ENCODE measurements at regions not wholly inside any gene's neighbourhood (a gene's known extent, or its start where the extent isn't known, plus 50 kb on each side); places are given as distances from the start of the nearest gene placed in this dataset.
A peak's percentile ranks its signal among the peaks of the same experiment; 100 is the strongest.

DNA sequence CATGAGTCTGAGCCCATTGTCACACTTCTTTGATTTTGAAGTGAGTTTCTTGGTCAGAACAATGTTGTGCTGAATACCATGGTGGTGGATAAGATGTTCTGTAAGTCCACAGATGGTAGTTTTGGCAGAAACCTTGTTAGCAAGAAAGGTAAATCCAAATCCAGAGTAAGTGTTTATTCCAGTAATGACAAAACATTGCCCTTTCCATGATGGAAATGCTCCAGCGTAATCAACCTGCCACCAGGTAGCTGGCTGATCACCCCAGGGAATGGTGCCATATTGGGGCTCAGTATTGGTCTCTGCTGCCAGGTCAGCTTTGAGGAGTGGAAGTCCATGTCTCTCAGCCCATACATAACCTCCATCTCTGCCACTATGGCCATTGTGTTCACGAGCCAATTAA is 54.7 kb upstream of the DAPK1 start:
- Histone ChIP-seq H3K4me1 (no peaks in the 10 kb centered on the region), H3K9me3 (no peaks in the 10 kb centered on the region), H3K36me3 (no peaks in the 10 kb centered on the region), H3K4me3 (no peak overlapping the region), H3K27ac (no peak overlapping the region), H3K27me3 (no peaks in the 10 kb centered on the region)
- ATAC-seq (no peak), DNase-seq (no peak)
- TF ChIP-seq, protein P1, sequence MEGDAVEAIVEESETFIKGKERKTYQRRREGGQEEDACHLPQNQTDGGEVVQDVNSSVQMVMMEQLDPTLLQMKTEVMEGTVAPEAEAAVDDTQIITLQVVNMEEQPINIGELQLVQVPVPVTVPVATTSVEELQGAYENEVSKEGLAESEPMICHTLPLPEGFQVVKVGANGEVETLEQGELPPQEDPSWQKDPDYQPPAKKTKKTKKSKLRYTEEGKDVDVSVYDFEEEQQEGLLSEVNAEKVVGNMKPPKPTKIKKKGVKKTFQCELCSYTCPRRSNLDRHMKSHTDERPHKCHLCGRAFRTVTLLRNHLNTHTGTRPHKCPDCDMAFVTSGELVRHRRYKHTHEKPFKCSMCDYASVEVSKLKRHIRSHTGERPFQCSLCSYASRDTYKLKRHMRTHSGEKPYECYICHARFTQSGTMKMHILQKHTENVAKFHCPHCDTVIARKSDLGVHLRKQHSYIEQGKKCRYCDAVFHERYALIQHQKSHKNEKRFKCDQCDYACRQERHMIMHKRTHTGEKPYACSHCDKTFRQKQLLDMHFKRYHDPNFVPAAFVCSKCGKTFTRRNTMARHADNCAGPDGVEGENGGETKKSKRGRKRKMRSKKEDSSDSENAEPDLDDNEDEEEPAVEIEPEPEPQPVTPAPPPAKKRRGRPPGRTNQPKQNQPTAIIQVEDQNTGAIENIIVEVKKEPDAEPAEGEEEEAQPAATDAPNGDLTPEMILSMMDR (IDR thresholded peaks at IDR 0.05): no peak
- WGBS, 2 donors: 88 to 97% methylated on average over 2 of the region's 2 CpGs
- intact Hi-C loops (cut with DNase I): loop anchor here in 1 of 10 donors (10.0 kb wide), 1 partner anchor 62 kb away; no protein-coding TSS in a partner anchor

DNA sequence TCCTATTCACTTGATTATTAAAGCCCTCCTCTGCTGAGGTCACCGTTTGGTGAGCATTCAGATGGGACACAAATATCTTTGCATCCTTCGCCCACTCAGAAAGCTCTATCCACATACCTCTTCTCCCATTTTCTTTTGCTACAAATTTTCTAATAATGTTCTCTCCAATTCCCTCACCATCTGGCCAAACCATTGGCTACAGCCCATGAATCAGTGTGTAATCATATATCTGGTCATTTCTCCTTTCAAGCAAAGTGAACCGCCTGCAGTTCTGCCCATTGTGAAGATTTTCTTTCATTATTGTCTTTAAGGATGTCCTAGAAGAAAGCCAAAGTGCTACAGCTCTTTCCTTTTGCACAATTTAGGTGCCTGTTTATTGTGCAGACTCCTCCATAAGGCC is 54.2 kb upstream of the DAPK1 start:
- ATAC-seq: no peak
- H3K9me3 ChIP-seq: no peaks in the 10 kb centered on the region
- H3K27me3 ChIP-seq: no peaks in the 10 kb centered on the region
- intact Hi-C loops (cut with DNase I): loop anchor here in 1 of 10 donors (10.0 kb wide), 1 partner anchor 61 kb away; no protein-coding TSS in a partner anchor
- TF ChIP-seq, protein P1 (IDR thresholded peaks at IDR 0.05): no peak
- no peaks in the 10 kb centered on the region for H3K36me3 ChIP-seq
- no peak overlapping the region for H3K27ac ChIP-seq
- no peak for DNase-seq
- WGBS, 2 donors: 93 to 94% methylated on average over 3 of the region's 3 CpGs
- H3K4me1 ChIP-seq: no peaks in the 10 kb centered on the region
- no peak overlapping the region for H3K4me3 ChIP-seq

DNA sequence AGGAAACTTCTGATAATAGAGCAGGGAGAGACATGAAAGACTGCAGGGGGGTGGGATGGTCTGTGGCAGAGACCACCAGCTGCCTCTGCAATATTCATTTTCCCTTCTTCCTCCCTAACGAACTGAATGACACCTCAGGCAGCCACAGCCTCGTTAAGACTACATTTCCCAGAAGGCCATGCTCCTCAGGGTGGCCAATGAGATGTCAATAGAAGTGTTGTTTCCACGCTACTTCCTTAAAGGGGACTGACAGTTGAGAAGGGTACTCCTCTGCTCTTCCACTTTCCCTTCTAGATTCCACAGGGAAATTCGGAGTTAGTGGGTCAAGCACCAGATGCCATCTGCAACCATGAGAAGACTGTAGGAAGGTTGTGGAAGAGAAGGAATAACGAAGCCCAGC is 52.0 kb upstream of the DAPK1 start:
- DNase-seq (peak in 1 of 2 donors; percentile 9), ATAC-seq (peak in 6 of 8 donors; percentile 62 to 79 (median 72))
- no peaks in the 10 kb centered on the region for H3K27me3 ChIP-seq
- H3K9me3 ChIP-seq: no peaks in the 10 kb centered on the region
- H3K27ac ChIP-seq: no peak overlapping the region
- WGBS, 2 donors: 22 to 23% methylated on average over 5 of the region's 5 CpGs
- TF ChIP-seq, protein P1 (IDR thresholded peaks at IDR 0.05): no peak
- no peaks in the 10 kb centered on the region for H3K4me1 ChIP-seq
- intact Hi-C loops (cut with DNase I): loop anchor here in 1 of 10 donors (10.0 kb wide), 1 partner anchor 59 kb away; no protein-coding TSS in a partner anchor
- no peaks in the 10 kb centered on the region for H3K36me3 ChIP-seq
- peak overlapping the region in 1 of 10 donors; percentile 18 for H3K4me3 ChIP-seq

DNA sequence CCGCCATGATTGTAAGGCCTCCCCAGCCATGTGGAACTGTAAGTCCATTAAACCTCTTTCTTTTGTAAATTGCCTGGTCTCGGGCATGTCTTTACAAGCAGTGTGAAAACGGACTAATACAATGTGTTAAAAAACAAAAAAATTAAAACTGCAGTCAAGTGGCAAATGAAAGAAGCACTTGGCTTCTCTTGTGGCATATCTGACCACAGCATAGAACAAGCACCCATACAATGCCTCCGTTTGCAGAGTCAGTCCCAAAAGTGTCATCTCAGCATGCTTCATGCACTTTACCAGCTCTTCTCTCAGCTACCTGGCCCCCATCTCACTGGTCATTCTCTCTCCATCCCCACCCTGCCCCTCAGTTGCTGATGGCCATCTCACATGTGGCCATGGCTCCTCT is 51.1 kb upstream of the DAPK1 start:
- no peak overlapping the region for H3K4me3 ChIP-seq
- no peak for DNase-seq
- no peaks in the 10 kb centered on the region for H3K27me3 ChIP-seq
- H3K27ac ChIP-seq: no peak overlapping the region
- intact Hi-C loops (cut with DNase I): loop anchor here in 1 of 10 donors (10.0 kb wide), 1 partner anchor 58 kb away; no protein-coding TSS in a partner anchor
- TF ChIP-seq, protein P1 (IDR thresholded peaks at IDR 0.05): no peak
- H3K9me3 ChIP-seq: no peaks in the 10 kb centered on the region
- no peaks in the 10 kb centered on the region for H3K36me3 ChIP-seq
- ATAC-seq: no peak
- H3K4me1 ChIP-seq: no peaks in the 10 kb centered on the region
- 85 to 90% methylated on average over 4 of the region's 4 CpGs for WGBS, 2 donors
